Loucy (cell line): ENCODE measurements at regions not wholly inside any gene's neighbourhood (a gene's known extent, or its start where the extent isn't known, plus 50 kb on each side); places are given as distances from the start of the nearest gene placed in this dataset.

Experiments used
- CTCF ChIP-seq: fragments of 200-600 bp; sonication (generic); conservative IDR thresholded peaks from 2 replicates; pipeline ENCODE4 v1.5.1; 2014; ENCODE audit warnings: mild to moderate bottlenecking, antibody characterized with exemption, low read length
- EZH2phosphoT487 ChIP-seq: fragments of 200-600 bp; IDR thresholded peaks from 2 replicates; pipeline ENCODE4 v1.6.1; 2018; ENCODE audit warnings: antibody characterized with exemption, mild to moderate bottlenecking, moderate library complexity, borderline replicate concordance

DNA sequence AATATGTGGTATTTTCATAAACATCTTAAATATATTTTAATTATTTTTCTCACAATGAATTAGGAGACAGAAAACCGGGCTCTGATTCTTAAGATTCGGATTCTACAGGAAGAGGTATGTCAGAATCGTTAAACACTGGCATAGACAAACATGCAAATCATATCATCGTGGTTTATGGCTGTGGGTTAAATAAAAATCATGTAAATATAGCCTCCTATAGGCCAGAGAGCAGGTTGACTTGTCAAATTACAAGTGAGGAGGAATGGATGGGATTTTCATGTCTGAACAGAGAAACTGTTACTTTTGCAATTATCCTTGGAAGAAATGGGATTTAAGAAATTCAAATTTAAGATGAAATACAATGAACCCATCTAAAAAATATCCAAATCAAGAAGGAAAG is 74.9 kb upstream of the BCAT1 start:
- no peak for TF ChIP-seq EZH2phosphoT487
- TF ChIP-seq CTCF, result peak; percentile 26; the same call in 1 of the 2 replicates
